Testis (tissue), 2 donors: ENCODE measurements at regions not wholly inside any gene's neighbourhood (a gene's known extent, or its start where the extent isn't known, plus 50 kb on each side); places are given as distances from the start of the nearest gene placed in this dataset.

Experiments used
- DNase-seq: peaks from one replicate; pipeline ENCODE4 v3.0.0-alpha.2; 2019
- H3K27ac ChIP-seq, 2 donors: fragments of 200-600 bp; sonication (generic); one replicate each; pipeline ENCODE4 v1.5.1; 2019
- H3K27me3 ChIP-seq: fragments of 200-600 bp; sonication (generic); one replicate; pipeline ENCODE4 v1.5.1; 2019
- H3K36me3 ChIP-seq: fragments of 200-600 bp; sonication (generic); one replicate; pipeline ENCODE4 v1.5.1; 2017; ENCODE audit warnings: low read depth; ENCODE audit errors: missing control alignments
- H3K4me1 ChIP-seq: fragments of 200-600 bp; sonication (generic); one replicate; pipeline ENCODE4 v1.5.1; 2019
- H3K4me3 ChIP-seq, 2 donors: fragments of 200-600 bp; sonication (generic); one replicate each; pipeline ENCODE4 v1.5.1; 2017 to 2019
- H3K9me3 ChIP-seq: fragments of 200-600 bp; sonication (generic); one replicate; pipeline ENCODE4 v1.5.1; 2017
- CTCF ChIP-seq, 3 experiments: fragments of 450-650 bp in 2 of 3; fragments of 200-600 bp in 1 of 3; sonication (generic) in 1 of 3; IDR thresholded peaks; one replicate each; pipeline ENCODE4 v1.5.1; 2016 to 2019; ENCODE audit warnings: antibody characterized with exemption in 3 of 3, mild to moderate bottlenecking in 2 of 3, moderate library complexity in 1 of 3
- POLR2A ChIP-seq: fragments of 450-650 bp; IDR thresholded peaks from one replicate; pipeline ENCODE4 v1.6.1; 2017; ENCODE audit warnings: antibody characterized with exemption, mild to moderate bottlenecking, moderate library complexity
- WGBS, 2 donors: methylation state at CpG; one replicate each; pipeline ENCODE4 v1.1.5; 2018; 5-methylcytosine and 5-hydroxymethylcytosine counted together
- intact Hi-C: fragments of 100-400 bp; cut with DNase I; formaldehyde crosslinking; loops from one replicate; pipeline ENCODE4 v1.15.1; 2023; ENCODE audit warnings: low total_unique reads

- H3K4me1 ChIP-seq: no peaks in the 10 kb centered on the region
- H3K27ac ChIP-seq: no peak overlapping the region
- TF ChIP-seq CTCF (IDR thresholded peaks at IDR 0.05) (no peak), POLR2A (no peak)
- H3K9me3 ChIP-seq: no peaks in the 10 kb centered on the region
- 64 to 86% methylated on average over 1 of the region's 1 CpG for WGBS, 2 donors
- H3K36me3 ChIP-seq: no peaks in the 10 kb centered on the region
- no peak for DNase-seq
- intact Hi-C loops: no loop called here
- no peaks in the 10 kb centered on the region for H3K27me3 ChIP-seq
- H3K4me3 ChIP-seq: no peak overlapping the region
Observed at GRCh38 chr2:142483653-142484052, 352.8 kb upstream of the LRP1B start.

GRCh38 chr2:142478206-142478605 lies 347.4 kb upstream of the LRP1B start:
- no peak overlapping the region for H3K4me3 ChIP-seq
- no peak overlapping the region for H3K27ac ChIP-seq
- DNase-seq: no peak
- intact Hi-C loops: no loop called here
- 58 to 72% methylated on average over 2 of the region's 2 CpGs for WGBS, 2 donors
- H3K27me3 ChIP-seq: no peaks in the 10 kb centered on the region
- H3K9me3 ChIP-seq: no peaks in the 10 kb centered on the region
- TF ChIP-seq CTCF (IDR thresholded peaks at IDR 0.05) (no peak), POLR2A (no peak)
- H3K4me1 ChIP-seq: no peaks in the 10 kb centered on the region
- no peaks in the 10 kb centered on the region for H3K36me3 ChIP-seq

DNA sequence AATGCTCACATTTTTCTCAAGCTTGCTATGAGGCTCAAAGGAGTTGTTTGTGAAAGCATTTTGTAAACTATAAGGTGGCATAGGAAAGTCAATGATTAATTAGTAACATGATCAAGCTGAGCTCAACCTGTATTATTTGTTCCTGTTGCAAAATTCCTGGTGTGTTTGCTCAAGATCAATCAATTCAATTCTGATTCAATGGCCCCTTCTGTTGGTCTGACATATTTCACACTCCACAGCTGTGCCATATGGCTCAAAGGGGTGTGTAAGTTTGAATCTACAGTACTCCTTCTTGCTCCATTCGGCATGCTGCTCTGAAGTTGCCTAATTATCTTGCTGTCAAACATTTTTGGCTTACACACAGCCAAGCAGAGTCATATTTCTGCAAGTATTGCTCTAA lies 341.6 kb upstream of the LRP1B start:
- TF ChIP-seq CTCF (IDR thresholded peaks at IDR 0.05): no peak
- no peak for TF ChIP-seq POLR2A
- Histone ChIP-seq H3K4me1 (no peaks in the 10 kb centered on the region), H3K9me3 (no peaks in the 10 kb centered on the region), H3K27me3 (no peaks in the 10 kb centered on the region), H3K36me3 (no peaks in the 10 kb centered on the region), H3K4me3 (no peak overlapping the region), H3K27ac (no peak overlapping the region)
- no peak for DNase-seq
- intact Hi-C loops: no loop called here
- 24 to 45% methylated on average over 1 of the region's 1 CpG for WGBS, 2 donors

DNA sequence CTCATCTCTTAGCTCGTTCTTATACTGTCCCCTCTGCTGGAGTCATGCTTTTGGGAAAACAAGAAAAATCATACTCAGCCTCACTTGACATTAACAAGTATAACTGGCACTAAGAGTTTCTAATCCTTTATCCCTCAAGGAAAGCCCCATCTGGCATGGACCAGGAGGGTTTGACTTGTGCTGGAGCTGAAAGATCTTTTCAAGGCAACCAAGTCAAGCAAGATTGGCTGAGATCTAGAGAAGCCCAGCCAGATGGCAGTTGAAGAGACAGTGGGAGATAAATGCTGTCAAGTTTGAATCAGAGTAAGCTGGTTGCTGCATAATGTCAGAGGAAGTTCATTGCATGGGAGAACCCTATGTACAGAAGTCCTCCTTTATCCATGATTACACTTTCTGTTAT lies 336.5 kb upstream of the LRP1B start:
- H3K36me3 ChIP-seq: no peaks in the 10 kb centered on the region
- no peak overlapping the region for H3K27ac ChIP-seq
- no peaks in the 10 kb centered on the region for H3K27me3 ChIP-seq
- no peaks in the 10 kb centered on the region for H3K4me1 ChIP-seq
- intact Hi-C loops: no loop called here
- TF ChIP-seq CTCF (IDR thresholded peaks at IDR 0.05) (no peak), POLR2A (no peak)
- no peak for DNase-seq
- 76 to 86% methylated on average over 1 of the region's 1 CpG for WGBS, 2 donors
- no peak overlapping the region for H3K4me3 ChIP-seq
- no peaks in the 10 kb centered on the region for H3K9me3 ChIP-seq

DNA sequence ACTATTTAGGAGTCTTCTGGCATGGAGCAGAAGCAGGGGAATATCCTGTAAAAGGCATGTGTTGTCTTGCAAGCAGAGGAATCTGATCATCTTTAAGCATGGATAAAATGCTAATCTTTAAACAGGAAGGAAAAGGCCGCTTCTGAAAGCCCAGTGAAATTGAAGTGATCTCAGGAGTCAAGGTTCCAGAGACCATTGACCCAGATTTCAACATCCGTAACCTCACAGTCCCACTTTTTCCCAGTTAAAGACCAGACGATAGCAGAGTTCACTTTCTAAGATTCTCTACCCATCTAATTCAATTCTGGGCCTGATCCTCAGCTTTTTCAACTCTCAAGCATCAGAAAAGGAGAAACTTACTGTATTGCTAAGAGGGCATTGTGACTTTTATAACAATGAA lies 332.2 kb upstream of the LRP1B start:
- intact Hi-C loops: no loop called here
- Histone ChIP-seq H3K4me1 (no peaks in the 10 kb centered on the region), H3K36me3 (no peaks in the 10 kb centered on the region), H3K9me3 (no peaks in the 10 kb centered on the region), H3K27me3 (no peaks in the 10 kb centered on the region), H3K4me3 (no peak overlapping the region), H3K27ac (no peak overlapping the region)
- DNase-seq: no peak
- TF ChIP-seq POLR2A (no peak), CTCF (IDR thresholded peaks at IDR 0.05) (no peak)
- WGBS, 2 donors: 90 to 92% methylated on average over 3 of the region's 3 CpGs
